GM20000 (cell line): ENCODE measurements at regions not wholly inside any gene's neighbourhood (a gene's known extent, or its start where the extent isn't known, plus 50 kb on each side); places are given as distances from the start of the nearest gene placed in this dataset.
"Not testable (repeated sequence)": the region's sequence is repeated elsewhere in the genome, so short reads cannot be mapped to it uniquely, and the experiment has no call there.

Source experiments
- DNase-seq: peaks from one replicate; pipeline ENCODE4 v3.0.0; 2012; ENCODE audit warnings: low spot score
- CTCF ChIP-seq: IDR thresholded peaks from 2 replicates; pipeline ENCODE4 v1.5.1; 2012; ENCODE audit warnings: mild to moderate bottlenecking, control low read depth; ENCODE audit errors: extremely low read depth, missing control alignments

- DNase-seq: no peak
- TF ChIP-seq CTCF: no peak
Observed at GRCh38 chr4:187724456-187724855, 271.1 kb upstream of the ZFP42 start.

- TF ChIP-seq CTCF: no peak
Observed at GRCh38 chr4:187726485-187726884, 269.1 kb upstream of the ZFP42 start.

GRCh38 chr4:187732524-187732923 lies 263.0 kb upstream of the ZFP42 start:
- no peak for DNase-seq
- TF ChIP-seq CTCF: no peak

More at GRCh38 chr4:187726485-187726884, 269.1 kb upstream of the ZFP42 start:
- no peak for DNase-seq

GRCh38 chr4:187739771-187740170 lies 255.8 kb upstream of the ZFP42 start:
- no peak for DNase-seq
- no peak for TF ChIP-seq CTCF

GRCh38 chr4:187744911-187745310 lies 250.7 kb upstream of the ZFP42 start:
- DNase-seq: no peak
- no peak for TF ChIP-seq CTCF

- DNase-seq: not testable (repeated sequence)
Observed at GRCh38 chr4:187750652-187751051, 244.9 kb upstream of the ZFP42 start.

GRCh38 chr4:187767158-187767557 lies 228.4 kb upstream of the ZFP42 start:
- TF ChIP-seq CTCF: no peak
- no peak for DNase-seq

GRCh38 chr4:187767687-187768086 lies 227.9 kb upstream of the ZFP42 start:
- no peak for DNase-seq

More at GRCh38 chr4:187767687-187768086, 227.9 kb upstream of the ZFP42 start:
- TF ChIP-seq CTCF: no peak
